Lower lobe of right lung (tissue), 2 donors: ENCODE measurements at regions not wholly inside any gene's neighbourhood (a gene's known extent, or its start where the extent isn't known, plus 50 kb on each side); places are given as distances from the start of the nearest gene placed in this dataset.

Experiments used
- ATAC-seq, 2 donors: fragments of 200-7000 bp; cut with Tn5 transposase; one replicate each; pipeline ENCODE4 v1.9.1; 2020 to 2022; ENCODE audit warnings: mild to moderate bottlenecking in 2 of 2, moderate library complexity in 2 of 2
- DNase-seq: peaks from one replicate; pipeline ENCODE4 v3.0.0-alpha.2; 2020
- H3K27ac ChIP-seq: fragments of 200-600 bp; one replicate; pipeline ENCODE4 v1.8.0; 2022
- H3K27me3 ChIP-seq: fragments of 200-600 bp; one replicate; pipeline ENCODE4 v1.8.0; 2022; ENCODE audit warnings: low read depth
- H3K36me3 ChIP-seq: fragments of 200-600 bp; one replicate; pipeline ENCODE4 v1.8.0; 2022; ENCODE audit warnings: mild to moderate bottlenecking
- H3K4me1 ChIP-seq: fragments of 200-600 bp; one replicate; pipeline ENCODE4 v1.8.0; 2022
- H3K4me3 ChIP-seq: fragments of 200-600 bp; one replicate; pipeline ENCODE4 v1.8.0; 2022; ENCODE audit warnings: mild to moderate bottlenecking
- H3K9me3 ChIP-seq: fragments of 200-600 bp; one replicate; pipeline ENCODE4 v1.8.0; 2022
- intact Hi-C: fragments of 100-400 bp; cut with DNase I; formaldehyde crosslinking; loops from one replicate; pipeline ENCODE4 v1.11.0; 2022
- TF ChIP-seq, protein P1 (sequence below): fragments of 200-600 bp; IDR thresholded peaks from one replicate; pipeline ENCODE4 v1.8.0; 2022; ENCODE audit warnings: antibody characterized with exemption, mild to moderate bottlenecking
- donor health status: DM: no; HTN: yes; CAD: no; lungs with severe emphysema.

DNA sequence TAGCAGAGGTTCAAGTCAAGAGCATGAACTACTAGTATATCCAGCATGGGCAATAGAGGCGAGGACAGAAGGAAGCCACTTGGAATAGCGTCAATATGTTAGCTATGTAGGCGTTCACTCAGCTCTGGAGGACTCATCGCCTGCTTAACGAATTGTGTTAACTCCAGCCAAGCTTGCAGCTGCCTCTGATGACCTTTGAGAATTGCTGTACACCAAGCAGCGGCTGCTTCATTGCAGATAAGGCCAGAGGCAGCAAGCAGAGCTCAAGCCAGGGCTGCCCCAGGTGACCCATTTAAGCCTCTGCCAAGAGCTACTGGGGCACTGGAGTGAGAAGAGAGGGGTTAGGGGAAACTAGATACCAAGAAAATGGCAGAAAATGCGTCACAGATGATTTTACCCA is 160.2 kb upstream of the IGFBP7 start:
- DNase-seq, result no peak
- Histone ChIP-seq H3K4me3 (no peak overlapping the region), H3K4me1 (no peaks in the 10 kb centered on the region), H3K27me3 (no peaks in the 10 kb centered on the region), H3K36me3 (no peaks in the 10 kb centered on the region), H3K27ac (no peak overlapping the region), H3K9me3 (no peaks in the 10 kb centered on the region)
- intact Hi-C loops, result no loop called here
- ATAC-seq, result peak; percentile 61 to 66
- TF ChIP-seq, protein P1, sequence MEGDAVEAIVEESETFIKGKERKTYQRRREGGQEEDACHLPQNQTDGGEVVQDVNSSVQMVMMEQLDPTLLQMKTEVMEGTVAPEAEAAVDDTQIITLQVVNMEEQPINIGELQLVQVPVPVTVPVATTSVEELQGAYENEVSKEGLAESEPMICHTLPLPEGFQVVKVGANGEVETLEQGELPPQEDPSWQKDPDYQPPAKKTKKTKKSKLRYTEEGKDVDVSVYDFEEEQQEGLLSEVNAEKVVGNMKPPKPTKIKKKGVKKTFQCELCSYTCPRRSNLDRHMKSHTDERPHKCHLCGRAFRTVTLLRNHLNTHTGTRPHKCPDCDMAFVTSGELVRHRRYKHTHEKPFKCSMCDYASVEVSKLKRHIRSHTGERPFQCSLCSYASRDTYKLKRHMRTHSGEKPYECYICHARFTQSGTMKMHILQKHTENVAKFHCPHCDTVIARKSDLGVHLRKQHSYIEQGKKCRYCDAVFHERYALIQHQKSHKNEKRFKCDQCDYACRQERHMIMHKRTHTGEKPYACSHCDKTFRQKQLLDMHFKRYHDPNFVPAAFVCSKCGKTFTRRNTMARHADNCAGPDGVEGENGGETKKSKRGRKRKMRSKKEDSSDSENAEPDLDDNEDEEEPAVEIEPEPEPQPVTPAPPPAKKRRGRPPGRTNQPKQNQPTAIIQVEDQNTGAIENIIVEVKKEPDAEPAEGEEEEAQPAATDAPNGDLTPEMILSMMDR, result no peak

DNA sequence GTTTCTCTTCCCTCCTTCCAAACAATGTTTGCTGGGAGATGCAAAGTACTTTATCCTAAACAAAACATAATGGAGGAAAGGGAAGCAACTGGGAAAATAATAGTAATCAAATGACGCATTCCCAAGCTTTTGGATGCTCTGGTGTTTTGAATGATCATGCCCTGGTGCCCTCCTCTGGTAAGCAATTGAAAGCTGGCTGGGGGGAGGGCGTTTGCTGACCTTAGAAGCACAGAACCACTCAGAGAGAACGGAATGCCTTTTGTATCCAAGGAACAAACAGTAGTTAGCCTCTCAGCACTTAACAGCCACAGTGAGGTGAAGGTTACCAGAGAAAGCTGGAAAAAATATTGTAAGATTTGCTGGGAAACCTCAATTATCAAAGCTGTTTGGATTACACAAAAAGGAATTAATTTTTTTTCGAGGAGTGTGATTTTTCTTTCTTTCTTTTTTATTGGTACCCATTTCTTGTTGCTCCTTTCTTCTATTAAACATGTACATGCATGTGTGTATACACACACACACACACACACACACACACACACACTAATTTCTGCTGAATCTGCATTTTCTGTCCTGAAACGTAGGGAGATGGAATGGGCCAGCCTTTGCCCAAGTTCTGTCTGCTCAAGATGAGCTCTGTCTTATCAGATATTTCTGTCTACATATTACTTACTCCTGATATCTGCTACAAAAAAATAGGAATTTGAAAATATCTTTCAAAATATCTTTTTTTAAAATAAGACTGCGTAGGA is 155.8 kb upstream of the IGFBP7 start:
- no peaks in the 10 kb centered on the region for H3K9me3 ChIP-seq
- TF ChIP-seq, protein P1, result no peak
- no peaks in the 10 kb centered on the region for H3K4me1 ChIP-seq
- DNase-seq (peak; percentile 45), ATAC-seq (peak; percentile 64 to 81)
- H3K27ac ChIP-seq, result no peak overlapping the region
- H3K36me3 ChIP-seq, result no peaks in the 10 kb centered on the region
- H3K4me3 ChIP-seq, result no peak overlapping the region
- H3K27me3 ChIP-seq, result no peaks in the 10 kb centered on the region
- intact Hi-C loops, result no loop called here

DNA sequence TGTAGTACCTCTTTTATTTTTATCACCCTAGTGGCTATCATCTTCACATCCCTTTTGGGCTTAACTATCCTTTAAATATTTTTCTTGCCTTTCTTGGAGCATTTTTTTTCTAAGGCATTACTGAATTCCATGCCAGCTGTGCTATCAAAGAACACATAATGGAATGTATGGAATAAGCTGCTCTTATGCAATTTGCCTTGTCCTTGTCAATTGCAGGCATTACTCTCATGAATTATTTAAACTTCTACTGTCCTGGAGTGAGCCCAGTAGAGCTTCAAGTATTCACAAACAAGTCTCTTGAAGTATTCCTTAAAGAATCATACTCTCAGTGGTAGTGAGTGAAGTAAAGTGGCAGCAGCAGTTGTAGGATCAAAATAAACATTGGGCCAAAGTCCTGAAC is 144.6 kb upstream of the IGFBP7 start:
- H3K36me3 ChIP-seq, result no peaks in the 10 kb centered on the region
- no peak for DNase-seq
- ATAC-seq, result no peak
- H3K27me3 ChIP-seq, result no peaks in the 10 kb centered on the region
- TF ChIP-seq, protein P1, result no peak
- H3K9me3 ChIP-seq, result no peaks in the 10 kb centered on the region
- intact Hi-C loops, result no loop called here
- no peaks in the 10 kb centered on the region for H3K4me1 ChIP-seq
- H3K27ac ChIP-seq, result no peak overlapping the region
- H3K4me3 ChIP-seq, result no peak overlapping the region

DNA sequence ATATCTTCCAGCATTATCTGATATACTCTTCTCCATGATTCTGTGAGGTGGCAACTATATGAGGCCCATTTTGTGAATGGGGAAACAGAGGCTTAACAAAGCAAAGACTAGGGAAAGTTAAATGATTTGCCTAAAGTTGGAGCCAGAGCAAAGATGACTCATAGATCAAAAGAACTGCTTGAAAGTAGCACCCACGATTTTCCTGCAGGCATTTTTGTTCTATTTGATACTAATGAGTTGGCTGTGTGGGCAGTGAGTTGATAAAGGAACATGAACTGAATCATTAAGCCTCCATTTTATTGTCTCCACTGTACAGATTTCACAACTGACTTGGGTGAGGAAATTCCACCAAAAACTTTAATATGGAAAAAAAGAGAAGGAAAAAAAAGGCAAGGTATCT is 138.9 kb upstream of the IGFBP7 start:
- Histone ChIP-seq H3K36me3 (no peaks in the 10 kb centered on the region), H3K27ac (no peak overlapping the region), H3K9me3 (no peaks in the 10 kb centered on the region), H3K4me3 (no peak overlapping the region), H3K27me3 (no peaks in the 10 kb centered on the region), H3K4me1 (no peaks in the 10 kb centered on the region)
- intact Hi-C loops, result no loop called here
- no peak for ATAC-seq
- TF ChIP-seq, protein P1, result no peak
- no peak for DNase-seq

DNA sequence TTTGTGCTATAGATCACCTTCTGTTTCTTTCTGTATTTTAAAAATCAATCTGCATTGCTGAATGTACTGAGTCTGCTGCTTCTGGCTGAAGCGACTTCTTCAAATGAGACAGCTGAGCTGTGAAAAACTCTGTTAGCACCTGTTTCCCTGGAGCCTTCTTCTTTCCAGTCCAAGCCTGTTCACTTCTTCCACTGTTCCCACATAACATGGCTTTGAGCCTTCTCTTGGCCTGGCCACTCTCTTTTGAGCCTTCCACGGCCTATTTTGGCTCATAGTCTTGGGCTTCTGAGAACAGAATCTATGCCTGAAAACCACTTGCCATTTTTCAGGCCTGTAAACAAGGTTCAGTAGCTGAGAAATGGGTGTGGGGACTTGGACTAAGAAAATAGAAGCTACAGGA is 132.9 kb upstream of the IGFBP7 start:
- Histone ChIP-seq H3K27me3 (no peaks in the 10 kb centered on the region), H3K36me3 (no peaks in the 10 kb centered on the region), H3K4me1 (no peaks in the 10 kb centered on the region), H3K4me3 (no peak overlapping the region), H3K9me3 (no peaks in the 10 kb centered on the region), H3K27ac (no peak overlapping the region)
- TF ChIP-seq, protein P1, result no peak
- intact Hi-C loops, result no loop called here
- no peak for DNase-seq
- no peak for ATAC-seq
